HL-60 (cell line): ENCODE measurements at regions not wholly inside any gene's neighbourhood (a gene's known extent, or its start where the extent isn't known, plus 50 kb on each side); places are given as distances from the start of the nearest gene placed in this dataset.

Experiments used
- DNase-seq, 2 experiments: peaks; one replicate each; pipeline ENCODE4 v3.0.0-alpha.2; 2010 to 2020; ENCODE audit warnings: low read depth in 1 of 2, low spot score in 1 of 2
- H3K27ac ChIP-seq: fragments of 250-450 bp; sonication (Bioruptor Pico); replicated peaks from 2 replicates; pipeline ENCODE4 v1.5.1; 2020; ENCODE audit warnings: mild to moderate bottlenecking, moderate library complexity
- H3K27me3 ChIP-seq: fragments of 250-450 bp; sonication (Bioruptor Pico); 2 replicates; pipeline ENCODE4 v1.5.1; 2021; ENCODE audit warnings: mild to moderate bottlenecking, moderate library complexity; ENCODE audit not compliant: insufficient read depth, poor library complexity, severe bottlenecking
- H3K4me3 ChIP-seq: replicated peaks from 2 replicates; pipeline ENCODE4 v1.5.1; 2011; ENCODE audit warnings: mild to moderate bottlenecking, control low read depth, low read length; ENCODE audit not compliant: insufficient read depth
- GABPA ChIP-seq: IDR thresholded peaks from 2 replicates; pipeline ENCODE4 v1.6.1; 2012; ENCODE audit warnings: low read depth
- POLR2AphosphoS5 ChIP-seq: IDR thresholded peaks from 2 replicates; pipeline ENCODE4 v1.6.1; 2012; ENCODE audit warnings: low read depth
- SPI1 ChIP-seq: IDR thresholded peaks from 2 replicates; pipeline ENCODE4 v1.6.1; 2012; ENCODE audit warnings: low read depth, mild to moderate bottlenecking, borderline replicate concordance
- TF ChIP-seq, protein P1 (sequence below): IDR thresholded peaks from one replicate; pipeline ENCODE4 v1.5.1; 2011; ENCODE audit warnings: low read length, control low read depth, inconsistent platforms; ENCODE audit not compliant: insufficient read depth
- TF ChIP-seq, protein P2 (sequence below): IDR thresholded peaks from 2 replicates; pipeline ENCODE4 v1.6.1; 2012; ENCODE audit warnings: low read depth; ENCODE audit not compliant: insufficient replicate concordance

DNA sequence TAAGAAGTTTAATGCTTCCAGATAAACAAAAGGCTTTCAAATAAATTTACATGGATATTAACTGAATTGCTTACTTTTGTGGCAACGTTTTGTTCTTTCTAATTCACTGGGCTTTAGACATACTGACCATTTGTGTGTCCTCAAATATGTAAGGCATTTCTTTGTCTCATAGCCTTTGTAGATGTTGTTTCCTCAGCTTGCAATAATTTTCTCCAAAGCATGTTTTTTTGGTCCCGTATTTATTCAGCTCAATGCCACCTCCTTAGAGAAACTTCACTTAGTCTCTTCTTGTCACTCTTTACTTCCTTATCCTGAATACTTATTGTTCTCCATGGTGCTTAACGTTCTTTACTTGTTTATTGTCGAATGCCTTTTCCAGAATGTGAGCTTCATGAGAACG lies 98.5 kb downstream of the NUP35 start:
- Histone ChIP-seq H3K27me3 (no peaks in the 10 kb centered on the region), H3K4me3 (no peak overlapping the region), H3K27ac (no peak overlapping the region)
- TF ChIP-seq, protein P1, sequence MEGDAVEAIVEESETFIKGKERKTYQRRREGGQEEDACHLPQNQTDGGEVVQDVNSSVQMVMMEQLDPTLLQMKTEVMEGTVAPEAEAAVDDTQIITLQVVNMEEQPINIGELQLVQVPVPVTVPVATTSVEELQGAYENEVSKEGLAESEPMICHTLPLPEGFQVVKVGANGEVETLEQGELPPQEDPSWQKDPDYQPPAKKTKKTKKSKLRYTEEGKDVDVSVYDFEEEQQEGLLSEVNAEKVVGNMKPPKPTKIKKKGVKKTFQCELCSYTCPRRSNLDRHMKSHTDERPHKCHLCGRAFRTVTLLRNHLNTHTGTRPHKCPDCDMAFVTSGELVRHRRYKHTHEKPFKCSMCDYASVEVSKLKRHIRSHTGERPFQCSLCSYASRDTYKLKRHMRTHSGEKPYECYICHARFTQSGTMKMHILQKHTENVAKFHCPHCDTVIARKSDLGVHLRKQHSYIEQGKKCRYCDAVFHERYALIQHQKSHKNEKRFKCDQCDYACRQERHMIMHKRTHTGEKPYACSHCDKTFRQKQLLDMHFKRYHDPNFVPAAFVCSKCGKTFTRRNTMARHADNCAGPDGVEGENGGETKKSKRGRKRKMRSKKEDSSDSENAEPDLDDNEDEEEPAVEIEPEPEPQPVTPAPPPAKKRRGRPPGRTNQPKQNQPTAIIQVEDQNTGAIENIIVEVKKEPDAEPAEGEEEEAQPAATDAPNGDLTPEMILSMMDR: no peak
- TF ChIP-seq, protein P2, sequence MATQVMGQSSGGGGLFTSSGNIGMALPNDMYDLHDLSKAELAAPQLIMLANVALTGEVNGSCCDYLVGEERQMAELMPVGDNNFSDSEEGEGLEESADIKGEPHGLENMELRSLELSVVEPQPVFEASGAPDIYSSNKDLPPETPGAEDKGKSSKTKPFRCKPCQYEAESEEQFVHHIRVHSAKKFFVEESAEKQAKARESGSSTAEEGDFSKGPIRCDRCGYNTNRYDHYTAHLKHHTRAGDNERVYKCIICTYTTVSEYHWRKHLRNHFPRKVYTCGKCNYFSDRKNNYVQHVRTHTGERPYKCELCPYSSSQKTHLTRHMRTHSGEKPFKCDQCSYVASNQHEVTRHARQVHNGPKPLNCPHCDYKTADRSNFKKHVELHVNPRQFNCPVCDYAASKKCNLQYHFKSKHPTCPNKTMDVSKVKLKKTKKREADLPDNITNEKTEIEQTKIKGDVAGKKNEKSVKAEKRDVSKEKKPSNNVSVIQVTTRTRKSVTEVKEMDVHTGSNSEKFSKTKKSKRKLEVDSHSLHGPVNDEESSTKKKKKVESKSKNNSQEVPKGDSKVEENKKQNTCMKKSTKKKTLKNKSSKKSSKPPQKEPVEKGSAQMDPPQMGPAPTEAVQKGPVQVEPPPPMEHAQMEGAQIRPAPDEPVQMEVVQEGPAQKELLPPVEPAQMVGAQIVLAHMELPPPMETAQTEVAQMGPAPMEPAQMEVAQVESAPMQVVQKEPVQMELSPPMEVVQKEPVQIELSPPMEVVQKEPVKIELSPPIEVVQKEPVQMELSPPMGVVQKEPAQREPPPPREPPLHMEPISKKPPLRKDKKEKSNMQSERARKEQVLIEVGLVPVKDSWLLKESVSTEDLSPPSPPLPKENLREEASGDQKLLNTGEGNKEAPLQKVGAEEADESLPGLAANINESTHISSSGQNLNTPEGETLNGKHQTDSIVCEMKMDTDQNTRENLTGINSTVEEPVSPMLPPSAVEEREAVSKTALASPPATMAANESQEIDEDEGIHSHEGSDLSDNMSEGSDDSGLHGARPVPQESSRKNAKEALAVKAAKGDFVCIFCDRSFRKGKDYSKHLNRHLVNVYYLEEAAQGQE: no peak
- TF ChIP-seq POLR2AphosphoS5: no peak
- TF ChIP-seq SPI1: no peak
- no peak for TF ChIP-seq GABPA
- DNase-seq: no peak

DNA sequence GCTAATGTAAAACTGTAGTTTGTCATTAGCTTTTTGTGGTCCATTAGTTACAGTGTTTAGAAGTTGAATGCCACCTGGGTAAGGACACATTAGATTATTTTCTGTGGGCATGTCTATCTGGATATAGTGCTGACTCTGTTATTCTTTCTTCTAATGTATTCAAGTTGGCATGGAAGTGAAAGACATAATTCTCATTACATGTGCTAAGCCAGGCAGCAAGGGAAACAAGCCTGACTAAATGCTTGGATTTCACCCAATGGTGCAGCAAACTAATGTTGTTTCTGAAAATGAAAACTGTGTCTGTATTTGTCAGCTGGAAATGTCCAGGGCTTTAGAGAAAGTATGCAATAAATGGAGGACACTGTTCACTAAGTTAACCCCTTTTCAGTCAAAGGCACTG lies 100.7 kb downstream of the NUP35 start:
- TF ChIP-seq GABPA (no peak), SPI1 (no peak), POLR2AphosphoS5 (no peak)
- TF ChIP-seq, protein P2: no peak
- no peak for DNase-seq
- no peaks in the 10 kb centered on the region for H3K27me3 ChIP-seq
- no peak overlapping the region for H3K4me3 ChIP-seq
- H3K27ac ChIP-seq: no peak overlapping the region

DNA sequence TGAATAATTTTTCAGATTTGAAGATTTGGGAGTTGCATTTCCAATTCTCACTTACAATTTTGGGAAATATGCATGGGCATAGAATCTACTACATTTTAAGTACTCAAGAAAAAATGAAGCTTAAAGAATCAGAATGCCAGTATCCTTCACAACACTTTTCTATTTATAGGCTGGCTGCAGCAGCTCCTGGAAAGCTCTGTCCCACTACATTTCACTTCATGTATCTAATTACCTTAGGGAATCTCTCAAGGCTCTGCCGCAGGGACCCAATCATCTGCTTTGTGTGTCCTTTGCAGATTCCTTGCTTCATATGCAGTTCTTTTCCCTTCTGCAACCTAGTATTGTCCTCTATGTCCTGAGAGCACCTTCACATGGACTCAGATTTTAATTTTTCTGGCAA lies 102.9 kb downstream of the NUP35 start:
- no peak overlapping the region for H3K27ac ChIP-seq
- TF ChIP-seq GABPA (no peak), SPI1 (no peak), POLR2AphosphoS5 (no peak)
- TF ChIP-seq, protein P1: no peak
- TF ChIP-seq, protein P2: no peak
- DNase-seq: no peak
- no peak overlapping the region for H3K4me3 ChIP-seq
- H3K27me3 ChIP-seq: no peaks in the 10 kb centered on the region
